Caco-2 (cell line): ENCODE measurements at regions not wholly inside any gene's neighbourhood (a gene's known extent, or its start where the extent isn't known, plus 50 kb on each side); places are given as distances from the start of the nearest gene placed in this dataset.

Source experiments
- BruUV-seq: library from RNA; stranded (reverse); fragments of 400-500 nt; replicated peaks from 2 replicates; lab custom pipeline; 2021; lab: Mats Ljungman, UMichigan
- CTCF ChIA-PET: fragments of 300-600 bp; sonication (Branson Sonifier 250); formaldehyde crosslinking; loops from one replicate; lab custom pipeline; 2022; ENCODE audit warnings: antibody characterized with exemption; lab: Charles Lee
- POLR2A ChIA-PET: fragments of 300-600 bp; sonication (Branson Sonifier 250); formaldehyde crosslinking; loops from one replicate; lab custom pipeline; 2022; ENCODE audit warnings: antibody characterized with exemption; lab: Charles Lee
- DNase-seq, 2 experiments: peaks; one replicate each; pipeline versions ENCODE4 v3.0.0 to v3.0.0-alpha.2; 2020 to 2022
- H3K27me3 ChIP-seq: replicated peaks from 2 replicates; pipeline ENCODE4 v1.6.0; 2011; ENCODE audit warnings: low read length; ENCODE audit not compliant: control insufficient read depth, insufficient read depth
- H3K36me3 ChIP-seq: 2 replicates; pipeline ENCODE4 v1.5.1; 2011; ENCODE audit warnings: low read length; ENCODE audit not compliant: control insufficient read depth, insufficient read depth
- H3K4me1 ChIP-seq: fragments of 250-450 bp; sonication (Bioruptor Pico); 2 replicates; pipeline ENCODE4 v1.5.1; 2020; ENCODE audit warnings: mild to moderate bottlenecking
- H3K4me3 ChIP-seq: 2 replicates; pipeline ENCODE4 v1.5.1; 2011; ENCODE audit warnings: low read depth, mild to moderate bottlenecking, control low read depth, low read length
- H3K9me3 ChIP-seq: fragments of 250-450 bp; sonication (Bioruptor Pico); 2 replicates; pipeline ENCODE4 v1.5.1; 2020; ENCODE audit warnings: mild to moderate bottlenecking, moderate library complexity
- H3K27ac Mint-ChIP-seq: one replicate; pipeline ENCODE4 v1.8.0; 2022; ENCODE audit warnings: mixed read lengths; ENCODE audit not compliant: unreplicated experiment
- H3K27me3 Mint-ChIP-seq: one replicate; pipeline ENCODE4 v1.8.0; 2022; ENCODE audit warnings: mixed read lengths; ENCODE audit not compliant: insufficient read depth, unreplicated experiment
- H3K36me3 Mint-ChIP-seq: one replicate; pipeline ENCODE4 v1.8.0; 2022; ENCODE audit warnings: mild to moderate bottlenecking, mixed read lengths; ENCODE audit not compliant: insufficient read depth, unreplicated experiment
- H3K4me1 Mint-ChIP-seq: one replicate; pipeline ENCODE4 v1.8.0; 2022; ENCODE audit warnings: low read depth, mixed read lengths; ENCODE audit not compliant: unreplicated experiment
- H3K4me3 Mint-ChIP-seq: one replicate; pipeline ENCODE4 v1.8.0; 2022; ENCODE audit warnings: mild to moderate bottlenecking, moderate library complexity, mixed read lengths; ENCODE audit not compliant: unreplicated experiment
- H3K9me3 Mint-ChIP-seq: one replicate; pipeline ENCODE4 v1.8.0; 2022; ENCODE audit warnings: mixed read lengths; ENCODE audit not compliant: unreplicated experiment
- CTCF ChIP-seq, 2 experiments: fragments of 200-600 bp in 1 of 2; IDR thresholded peaks; 1 replicate in 1 of 2; 2 replicates in 1 of 2; pipeline versions ENCODE4 v1.5.1 to v1.8.0; 2011 to 2022; ENCODE audit warnings: antibody characterized with exemption in 1 of 2, control low read depth in 1 of 2, inconsistent platforms in 1 of 2, low read depth in 1 of 2, low read length in 1 of 2, mild to moderate bottlenecking in 1 of 2, moderate library complexity in 1 of 2; ENCODE audit not compliant: insufficient read depth in 1 of 2, severe bottlenecking in 1 of 2, unreplicated experiment in 1 of 2
- intact Hi-C: fragments of 100-400 bp; cut with micrococcal nuclease; formaldehyde crosslinking; loops from one replicate; pipeline ENCODE4 v1.10.0; 2022; ENCODE audit not compliant: unreplicated experiment

GRCh38 chr5:89302102-89302891 lies 419.3 kb upstream of the MEF2C start:
- DNase-seq, result no peak
- TF ChIP-seq CTCF (IDR thresholded peaks at IDR 0.05; ENCODE audit: insufficient read depth in 1 of 2, low read depth in 1 of 2, low read length in 1 of 2, severe bottlenecking in 1 of 2, unreplicated experiment in 1 of 2), result no peak
- no peaks in the 10 kb centered on the region for H3K4me1 Mint-ChIP-seq
- Histone ChIP-seq H3K27me3 (no peaks in the 10 kb centered on the region), H3K36me3 (no peaks in the 10 kb centered on the region), H3K9me3 (no peaks in the 10 kb centered on the region), H3K4me1 (no peaks in the 10 kb centered on the region), H3K4me3 (no peak overlapping the region)
- H3K9me3 Mint-ChIP-seq, result no peaks in the 10 kb centered on the region
- no peak overlapping the region for H3K27ac Mint-ChIP-seq
- CTCF ChIA-PET, result no interaction called here
- intact Hi-C loops, result no loop called here
- H3K36me3 Mint-ChIP-seq, result no peaks in the 10 kb centered on the region
- peaks cover 2% of the 10 kb centered on the region for H3K27me3 Mint-ChIP-seq
- POLR2A ChIA-PET, result no interaction called here
- no TSS peak for BruUV-seq
- no peak overlapping the region for H3K4me3 Mint-ChIP-seq

GRCh38 chr5:89301321-89302025 lies 418.5 kb upstream of the MEF2C start:
- H3K27me3 Mint-ChIP-seq, result peaks cover 2% of the 10 kb centered on the region
- CTCF ChIA-PET, result no interaction called here
- H3K4me3 Mint-ChIP-seq, result no peak overlapping the region
- no peaks in the 10 kb centered on the region for H3K9me3 Mint-ChIP-seq
- no peak overlapping the region for H3K27ac Mint-ChIP-seq
- Histone ChIP-seq H3K27me3 (no peaks in the 10 kb centered on the region), H3K9me3 (no peaks in the 10 kb centered on the region), H3K4me1 (no peaks in the 10 kb centered on the region), H3K36me3 (no peaks in the 10 kb centered on the region), H3K4me3 (no peak overlapping the region)
- no peaks in the 10 kb centered on the region for H3K4me1 Mint-ChIP-seq
- no peak for TF ChIP-seq CTCF (IDR thresholded peaks at IDR 0.05; ENCODE audit: insufficient read depth in 1 of 2, low read depth in 1 of 2, low read length in 1 of 2, severe bottlenecking in 1 of 2, unreplicated experiment in 1 of 2)
- DNase-seq, result no peak
- POLR2A ChIA-PET, result no interaction called here
- intact Hi-C loops, result no loop called here
- no TSS peak for BruUV-seq
- H3K36me3 Mint-ChIP-seq, result no peaks in the 10 kb centered on the region

DNA sequence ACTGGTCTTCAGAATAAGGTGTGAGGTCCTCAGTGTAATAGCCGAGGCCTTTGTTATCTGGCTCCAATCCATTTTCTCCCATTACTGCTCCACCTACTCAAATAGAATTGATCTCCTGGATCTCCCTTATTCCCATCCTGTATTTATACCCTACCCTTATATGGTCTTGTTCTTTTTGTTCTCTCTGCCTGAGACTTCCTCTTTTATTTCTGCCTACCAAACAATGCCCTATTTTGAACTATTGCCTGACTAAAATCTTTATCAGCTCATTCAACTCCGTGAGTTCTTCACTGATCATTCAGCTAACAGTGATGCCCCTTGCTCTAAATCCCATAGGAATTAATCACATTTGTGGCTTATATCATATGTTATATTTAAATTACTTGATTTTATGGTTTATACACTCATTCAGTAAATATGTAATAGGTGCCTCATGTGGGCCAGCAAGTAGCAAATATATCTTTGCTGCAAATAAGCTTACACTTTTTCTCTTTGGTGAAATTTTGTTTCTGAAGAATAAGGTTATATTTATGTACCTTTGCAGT lies 417.5 kb upstream of the MEF2C start:
- Histone ChIP-seq H3K4me3 (no peak overlapping the region), H3K4me1 (no peaks in the 10 kb centered on the region), H3K9me3 (no peaks in the 10 kb centered on the region), H3K36me3 (no peaks in the 10 kb centered on the region), H3K27me3 (no peaks in the 10 kb centered on the region)
- DNase-seq, result no peak
- CTCF ChIA-PET, result no interaction called here
- H3K9me3 Mint-ChIP-seq, result no peaks in the 10 kb centered on the region
- no peaks in the 10 kb centered on the region for H3K36me3 Mint-ChIP-seq
- no peak for TF ChIP-seq CTCF (IDR thresholded peaks at IDR 0.05; ENCODE audit: insufficient read depth in 1 of 2, low read depth in 1 of 2, low read length in 1 of 2, severe bottlenecking in 1 of 2, unreplicated experiment in 1 of 2)
- BruUV-seq, result no TSS peak
- POLR2A ChIA-PET, result no interaction called here
- no peak overlapping the region for H3K27ac Mint-ChIP-seq
- intact Hi-C loops, result no loop called here
- H3K4me1 Mint-ChIP-seq, result no peaks in the 10 kb centered on the region
- peaks cover 2% of the 10 kb centered on the region for H3K27me3 Mint-ChIP-seq
- no peak overlapping the region for H3K4me3 Mint-ChIP-seq
